HG03175 (cell line): ENCODE measurements at regions not wholly inside any gene's neighbourhood (a gene's known extent, or its start where the extent isn't known, plus 50 kb on each side); places are given as distances from the start of the nearest gene placed in this dataset.

ENCODE experiments used
- ATAC-seq: cut with Tn5 transposase; IDR thresholded peaks from one replicate; pipeline ENCODE4 v1.9.1; 2021; ENCODE audit warnings: mild to moderate bottlenecking, moderate library complexity; ENCODE audit not compliant: unreplicated experiment

- ATAC-seq, result no peak
Measured at GRCh38 chr7:145313551-145313950, 477.7 kb upstream of the TPK1 start.

GRCh38 chr7:145293754-145294153, 457.9 kb upstream of the TPK1 start:
- no peak for ATAC-seq

GRCh38 chr7:145293228-145293701, 457.4 kb upstream of the TPK1 start:
- no peak for ATAC-seq

GRCh38 chr7:145289384-145289783, 453.5 kb upstream of the TPK1 start:
- no peak for ATAC-seq

GRCh38 chr7:145276118-145276517, 440.3 kb upstream of the TPK1 start:
- no peak for ATAC-seq

GRCh38 chr7:145269418-145270161, 433.7 kb upstream of the TPK1 start:
- ATAC-seq, result no peak

GRCh38 chr7:145265180-145265579, 429.3 kb upstream of the TPK1 start:
- ATAC-seq, result no peak

- peak; percentile 68 for ATAC-seq
Measured at GRCh38 chr7:145263886-145264285, 428.0 kb upstream of the TPK1 start.

- ATAC-seq, result no peak
Measured at GRCh38 chr7:145252031-145252430, 416.2 kb upstream of the TPK1 start.

- ATAC-seq, result no peak
Measured at GRCh38 chr7:145224775-145225174, 388.9 kb upstream of the TPK1 start.

GRCh38 chr7:145219461-145219860, 383.6 kb upstream of the TPK1 start:
- ATAC-seq, result no peak

- ATAC-seq, result no peak
Measured at GRCh38 chr7:145216866-145217265, 381.0 kb upstream of the TPK1 start.

GRCh38 chr7:145212050-145212449, 376.2 kb upstream of the TPK1 start:
- no peak for ATAC-seq

GRCh38 chr7:145211211-145211610, 375.4 kb upstream of the TPK1 start:
- ATAC-seq, result no peak

GRCh38 chr7:145193951-145194350, 358.1 kb upstream of the TPK1 start:
- no peak for ATAC-seq

- ATAC-seq, result no peak
Measured at GRCh38 chr7:145184956-145185355, 349.1 kb upstream of the TPK1 start.

- ATAC-seq, result no peak
Measured at GRCh38 chr7:145183069-145183468, 347.2 kb upstream of the TPK1 start.

- no peak for ATAC-seq
Measured at GRCh38 chr7:145175366-145175765, 339.5 kb upstream of the TPK1 start.

GRCh38 chr7:145169908-145170307, 334.1 kb upstream of the TPK1 start:
- no peak for ATAC-seq

GRCh38 chr7:145168879-145169278, 333.0 kb upstream of the TPK1 start:
- ATAC-seq, result no peak

- ATAC-seq, result no peak
Measured at GRCh38 chr7:145168427-145168826, 332.6 kb upstream of the TPK1 start.

- ATAC-seq, result no peak
Measured at GRCh38 chr7:145156834-145157233, 321.0 kb upstream of the TPK1 start.

- ATAC-seq, result no peak
Measured at GRCh38 chr7:145152589-145152988, 316.7 kb upstream of the TPK1 start.
